ENCODE measurements at regions not wholly inside any gene's neighbourhood (a gene's known extent, or its start where the extent isn't known, plus 50 kb on each side); places are given as distances from the start of the nearest gene placed in this dataset.
A peak's percentile ranks its signal among the peaks of the same experiment; 100 is the strongest.

GRCh38 chrX:40267334-40268187 is 169.8 kb upstream of the BCOR start:
- no peak for DNase-seq

- DNase-seq = peak; percentile 19
Observed at GRCh38 chrX:40266490-40267333, 169.0 kb upstream of the BCOR start.

GRCh38 chrX:40265936-40266335 is 168.2 kb upstream of the BCOR start:
- no peak for DNase-seq

- no peak for DNase-seq
Observed at GRCh38 chrX:40263014-40263560, 165.3 kb upstream of the BCOR start.

GRCh38 chrX:40262157-40263013 is 164.6 kb upstream of the BCOR start:
- peak; percentile 9 for DNase-seq

- DNase-seq = no peak
Observed at GRCh38 chrX:40261833-40262156, 164.0 kb upstream of the BCOR start.

- no peak for DNase-seq
Observed at GRCh38 chrX:40260146-40260747, 162.5 kb upstream of the BCOR start.

- DNase-seq = no peak
Observed at GRCh38 chrX:40258909-40259308, 161.2 kb upstream of the BCOR start.

GRCh38 chrX:40253771-40254170 is 156.0 kb upstream of the BCOR start:
- DNase-seq = no peak

GRCh38 chrX:40249582-40249981 is 151.8 kb upstream of the BCOR start:
- DNase-seq = no peak

GRCh38 chrX:40248822-40249221 is 151.1 kb upstream of the BCOR start:
- no peak for DNase-seq

- no peak for DNase-seq
Observed at GRCh38 chrX:40247848-40248622, 150.3 kb upstream of the BCOR start.

GRCh38 chrX:40247382-40247781 is 149.6 kb upstream of the BCOR start:
- DNase-seq = no peak

- DNase-seq = no peak
Observed at GRCh38 chrX:40245488-40246071, 147.8 kb upstream of the BCOR start.

GRCh38 chrX:40244980-40245379 is 147.2 kb upstream of the BCOR start:
- DNase-seq = no peak

- no peak for DNase-seq
Observed at GRCh38 chrX:40243755-40244515, 146.2 kb upstream of the BCOR start.

- DNase-seq = no peak
Observed at GRCh38 chrX:40240844-40241243, 143.1 kb upstream of the BCOR start.

GRCh38 chrX:40237731-40238178 is 140.0 kb upstream of the BCOR start:
- DNase-seq = no peak

- DNase-seq = no peak
Observed at GRCh38 chrX:40230646-40231045, 132.9 kb upstream of the BCOR start.

- no peak for DNase-seq
Observed at GRCh38 chrX:40227125-40227524, 129.4 kb upstream of the BCOR start.
